PC-3 (cell line): ENCODE measurements at regions not wholly inside any gene's neighbourhood (a gene's known extent, or its start where the extent isn't known, plus 50 kb on each side); places are given as distances from the start of the nearest gene placed in this dataset.

ENCODE experiments used
- EZH2 ChIP-seq: fragments of 300-600 bp; sonication (generic); IDR thresholded peaks from one replicate; pipeline ENCODE4 v1.6.1; 2017; ENCODE audit warnings: antibody characterized with exemption, mild to moderate bottlenecking, low read length; ENCODE audit not compliant: unreplicated experiment
- TF ChIP-seq, protein P1 (sequence below): fragments of 300-600 bp; sonication (generic); conservative IDR thresholded peaks from 2 replicates; pipeline ENCODE4 v1.5.1; 2017; ENCODE audit warnings: antibody characterized with exemption, low read depth, mild to moderate bottlenecking, low read length

DNA sequence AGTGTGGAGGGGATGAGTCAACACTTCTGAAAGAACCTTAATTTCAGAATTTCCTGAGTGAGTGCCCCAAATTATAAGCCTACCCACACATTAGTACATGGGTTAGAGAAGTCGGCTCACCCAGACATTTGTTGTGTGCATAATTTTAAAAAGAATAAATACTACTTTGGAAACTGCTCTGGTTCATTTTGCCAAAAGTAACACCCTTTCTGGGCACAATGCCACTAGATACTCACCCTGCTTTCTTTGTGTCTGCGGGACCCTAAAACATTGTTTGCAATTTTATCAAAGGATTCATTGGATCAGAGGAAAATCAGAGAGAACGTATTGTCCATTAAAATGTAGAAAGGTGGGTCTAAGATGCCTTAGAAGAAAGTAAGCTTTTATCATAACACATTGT lies 245.5 kb upstream of the NRP1 start:
- TF ChIP-seq, protein P1, sequence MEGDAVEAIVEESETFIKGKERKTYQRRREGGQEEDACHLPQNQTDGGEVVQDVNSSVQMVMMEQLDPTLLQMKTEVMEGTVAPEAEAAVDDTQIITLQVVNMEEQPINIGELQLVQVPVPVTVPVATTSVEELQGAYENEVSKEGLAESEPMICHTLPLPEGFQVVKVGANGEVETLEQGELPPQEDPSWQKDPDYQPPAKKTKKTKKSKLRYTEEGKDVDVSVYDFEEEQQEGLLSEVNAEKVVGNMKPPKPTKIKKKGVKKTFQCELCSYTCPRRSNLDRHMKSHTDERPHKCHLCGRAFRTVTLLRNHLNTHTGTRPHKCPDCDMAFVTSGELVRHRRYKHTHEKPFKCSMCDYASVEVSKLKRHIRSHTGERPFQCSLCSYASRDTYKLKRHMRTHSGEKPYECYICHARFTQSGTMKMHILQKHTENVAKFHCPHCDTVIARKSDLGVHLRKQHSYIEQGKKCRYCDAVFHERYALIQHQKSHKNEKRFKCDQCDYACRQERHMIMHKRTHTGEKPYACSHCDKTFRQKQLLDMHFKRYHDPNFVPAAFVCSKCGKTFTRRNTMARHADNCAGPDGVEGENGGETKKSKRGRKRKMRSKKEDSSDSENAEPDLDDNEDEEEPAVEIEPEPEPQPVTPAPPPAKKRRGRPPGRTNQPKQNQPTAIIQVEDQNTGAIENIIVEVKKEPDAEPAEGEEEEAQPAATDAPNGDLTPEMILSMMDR, result no peak
- no peak for TF ChIP-seq EZH2
